GM18502 (cell line): ENCODE measurements at regions not wholly inside any gene's neighbourhood (a gene's known extent, or its start where the extent isn't known, plus 50 kb on each side); places are given as distances from the start of the nearest gene placed in this dataset.

ENCODE experiments used
- ATAC-seq: cut with Tn5 transposase; IDR thresholded peaks from one replicate; pipeline ENCODE4 v1.9.1; 2021; ENCODE audit warnings: mild to moderate bottlenecking; ENCODE audit not compliant: unreplicated experiment, poor library complexity

DNA sequence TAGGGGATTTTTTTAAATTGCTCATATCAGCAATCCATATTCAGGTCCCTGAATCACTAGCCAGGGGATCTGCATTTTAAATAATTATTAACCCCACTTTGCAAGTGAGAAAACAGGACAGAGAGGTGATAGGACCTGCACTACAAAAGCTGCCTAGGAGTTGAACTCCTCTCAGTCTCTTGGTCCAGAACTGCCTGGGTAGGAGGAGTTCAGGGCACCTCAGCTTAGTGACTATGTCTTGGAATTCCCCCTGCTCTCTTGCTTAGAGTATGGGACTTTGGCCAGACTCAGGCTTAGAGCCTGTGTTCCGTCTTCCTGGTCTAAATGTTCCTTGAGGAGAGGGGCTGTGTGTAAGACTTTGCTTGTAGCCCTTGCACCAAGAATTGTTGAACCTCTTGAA lies 68.2 kb upstream of the WSCD2 start:
- no peak for ATAC-seq

DNA sequence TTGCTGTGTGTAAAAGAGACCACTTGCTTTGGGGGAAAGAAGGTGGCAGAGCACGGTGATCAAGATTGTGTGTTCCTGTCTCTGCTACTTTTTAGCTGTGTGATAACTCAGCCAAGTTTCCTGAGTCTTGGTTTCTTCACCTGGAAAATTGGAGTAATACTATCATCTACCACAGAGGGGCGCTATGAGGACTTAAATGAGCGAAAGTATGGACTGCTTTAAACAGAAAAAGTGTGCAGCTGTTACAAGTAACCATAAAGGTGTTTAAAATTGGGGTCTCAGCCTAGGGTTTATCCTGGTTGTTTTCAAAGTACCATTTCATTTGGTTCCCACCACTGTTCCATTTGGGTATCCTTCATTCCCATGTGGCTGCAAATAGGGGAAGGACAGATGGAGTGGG lies 65.9 kb upstream of the WSCD2 start:
- ATAC-seq: no peak

DNA sequence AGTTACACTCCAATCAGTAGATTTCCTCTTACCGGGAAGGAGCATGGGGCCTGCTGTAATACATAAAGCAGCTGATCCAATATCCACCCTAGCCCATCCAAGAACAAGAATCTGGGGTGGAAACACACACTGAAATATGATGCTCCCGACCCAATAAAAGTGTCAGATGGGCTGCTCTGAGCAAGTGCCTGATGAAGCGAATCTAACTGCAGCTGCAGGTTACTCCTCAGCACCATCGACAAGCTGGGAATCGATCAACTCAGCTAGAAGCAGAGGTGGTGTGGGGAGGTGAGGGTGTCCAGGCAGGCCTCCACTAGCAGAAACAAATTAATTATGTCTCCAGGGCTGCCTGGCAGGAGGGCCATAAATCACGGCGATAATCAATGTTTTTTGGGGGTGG lies 64.0 kb upstream of the WSCD2 start:
- ATAC-seq: no peak

DNA sequence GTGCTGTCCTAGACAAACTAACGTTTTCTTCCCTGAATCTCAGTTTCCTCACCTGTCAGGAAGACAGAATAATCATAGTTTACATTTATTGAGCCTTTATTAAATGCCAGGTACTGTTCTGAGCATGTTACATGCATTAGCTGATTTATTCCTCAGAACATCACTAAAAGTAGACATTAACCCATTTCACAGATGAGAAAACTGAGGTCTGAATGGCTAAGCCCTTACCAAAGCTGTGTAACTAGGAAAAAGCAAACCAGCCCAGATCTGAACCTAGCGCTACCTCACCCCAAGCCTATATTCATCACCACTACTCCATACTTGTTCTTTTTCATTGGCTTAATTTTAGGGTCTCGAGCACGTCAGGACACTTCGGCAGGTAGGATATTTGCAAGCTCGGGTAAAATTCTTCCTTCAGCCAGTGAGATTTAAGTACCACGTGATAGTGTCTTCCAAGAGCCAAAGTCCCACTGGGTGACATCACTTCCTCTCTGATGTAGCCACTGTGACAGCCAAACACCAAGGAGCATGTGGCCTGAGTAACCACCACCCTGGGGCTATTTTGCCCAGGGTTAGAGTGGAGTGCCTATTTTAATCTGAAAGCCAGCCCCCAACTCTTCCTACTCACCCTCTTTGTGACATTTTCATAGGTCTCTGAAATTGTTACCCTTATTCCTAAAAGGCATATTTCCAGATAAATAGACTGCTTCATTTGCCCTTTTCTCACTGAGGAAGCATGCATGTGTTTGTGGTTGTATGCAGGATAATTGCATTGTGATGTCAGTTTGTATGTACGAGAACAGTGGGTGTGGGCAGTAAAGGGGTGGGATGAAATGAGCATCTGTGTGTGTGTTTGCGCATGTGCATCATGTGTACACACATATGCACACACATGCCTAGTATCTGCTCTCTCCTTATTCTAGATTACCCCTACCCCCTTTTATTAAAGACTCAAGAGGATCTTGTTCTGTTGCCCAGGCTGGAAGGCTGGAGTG lies 62.2 kb upstream of the WSCD2 start:
- no peak for ATAC-seq

DNA sequence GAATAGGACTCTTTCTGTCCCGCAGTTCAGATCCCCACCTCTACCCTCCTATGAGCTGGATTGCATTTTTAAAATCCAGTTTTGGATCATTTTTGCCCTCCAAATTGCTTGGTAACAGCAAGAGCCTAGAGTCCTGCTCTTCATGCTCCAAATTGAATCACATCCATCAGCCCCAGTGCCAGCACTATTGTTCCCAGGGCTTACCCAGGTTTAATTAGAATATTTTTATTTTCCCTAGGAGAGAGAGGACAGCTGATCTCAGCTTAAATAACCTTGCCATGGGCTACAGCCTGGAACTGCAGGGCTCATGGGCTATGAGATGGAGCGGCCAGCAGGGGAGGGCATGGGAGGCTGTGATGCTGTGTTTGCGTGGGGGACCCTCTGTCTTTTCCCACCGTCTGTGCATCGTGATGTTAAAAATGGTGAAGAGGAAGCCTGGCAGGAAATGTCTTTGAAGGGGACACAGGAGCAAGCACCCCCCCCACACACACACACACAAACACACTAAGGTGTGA lies 59.4 kb upstream of the WSCD2 start:
- ATAC-seq: no peak

DNA sequence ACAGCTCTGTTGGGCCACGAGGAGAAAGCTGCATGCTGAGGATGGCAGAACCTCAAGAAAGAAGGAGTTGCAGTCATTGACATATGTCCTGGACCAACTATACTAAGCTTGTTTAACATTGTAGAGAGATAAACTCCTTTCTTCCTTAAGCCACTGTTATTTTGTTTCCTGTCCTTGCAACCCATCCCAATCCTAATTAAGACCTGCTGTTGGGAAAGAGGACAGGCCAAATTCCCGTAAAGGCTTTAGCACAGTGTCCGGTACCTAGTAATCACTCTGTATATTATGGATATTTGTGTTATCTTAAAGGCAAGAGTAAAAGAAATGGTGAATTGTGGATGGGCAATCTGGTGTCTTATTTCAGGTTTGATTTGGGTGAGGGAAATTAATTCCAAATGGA lies 53.5 kb upstream of the WSCD2 start:
- ATAC-seq: no peak

DNA sequence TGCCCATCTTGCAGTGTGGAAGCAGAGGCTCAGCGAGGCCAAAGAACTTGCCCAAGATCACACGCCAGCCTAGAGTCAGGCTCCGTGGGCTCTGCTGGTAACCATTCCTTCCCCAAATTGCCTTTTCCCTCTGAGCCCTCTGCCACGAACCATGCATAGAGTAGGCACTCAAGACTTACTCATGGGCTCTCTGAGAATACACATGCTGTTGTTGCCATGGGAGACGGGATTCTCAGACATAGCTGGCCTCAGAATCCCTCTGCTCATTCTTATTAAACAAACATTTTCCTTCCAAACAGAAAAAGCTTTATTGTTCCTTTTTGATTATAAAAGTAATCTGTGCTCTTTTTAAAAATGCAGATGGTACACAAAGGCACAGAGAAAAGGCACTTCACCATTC lies 52.5 kb upstream of the WSCD2 start:
- ATAC-seq: no peak

DNA sequence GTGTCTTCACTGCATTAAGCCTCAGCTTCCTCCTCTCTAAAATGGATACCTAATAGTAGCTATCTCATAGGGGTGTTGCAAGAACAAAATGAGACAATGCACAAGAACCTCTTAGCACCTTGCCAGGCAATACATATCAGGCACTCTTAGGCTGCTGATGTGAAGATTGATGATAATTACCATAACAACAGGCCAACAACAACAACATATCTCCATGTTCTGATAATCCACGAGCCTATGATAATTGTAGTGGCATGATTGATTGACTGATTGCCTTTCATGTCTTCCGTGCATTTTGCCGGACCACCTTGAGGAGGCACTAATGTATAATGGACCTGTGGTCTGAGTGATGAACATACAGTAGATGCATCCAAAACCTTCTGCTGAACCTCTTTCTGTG lies 50.7 kb upstream of the WSCD2 start:
- no peak for ATAC-seq
